ENCODE measurements at regions not wholly inside any gene's neighbourhood (a gene's known extent, or its start where the extent isn't known, plus 50 kb on each side); places are given as distances from the start of the nearest gene placed in this dataset.
A peak's percentile ranks its signal among the peaks of the same experiment; 100 is the strongest.

GRCh38 chr18:69109686-69110085 lies 291.0 kb upstream of the DOK6 start:
- no peak for DNase-seq

GRCh38 chr18:69120833-69121232 lies 279.9 kb upstream of the DOK6 start:
- DNase-seq = no peak

- DNase-seq = no peak
Observed at GRCh38 chr18:69123421-69123820, 277.3 kb upstream of the DOK6 start.

- DNase-seq = no peak
Observed at GRCh38 chr18:69127873-69128500, 272.7 kb upstream of the DOK6 start.

- no peak for DNase-seq
Observed at GRCh38 chr18:69128566-69128965, 272.1 kb upstream of the DOK6 start.

GRCh38 chr18:69128978-69129377 lies 271.7 kb upstream of the DOK6 start:
- DNase-seq = no peak

- no peak for DNase-seq
Observed at GRCh38 chr18:69138088-69138487, 262.6 kb upstream of the DOK6 start.

- no peak for DNase-seq
Observed at GRCh38 chr18:69143084-69143483, 257.6 kb upstream of the DOK6 start.

GRCh38 chr18:69152436-69152835 lies 248.3 kb upstream of the DOK6 start:
- DNase-seq = no peak

- no peak for DNase-seq
Observed at GRCh38 chr18:69157906-69158305, 242.8 kb upstream of the DOK6 start.

GRCh38 chr18:69158944-69159343 lies 241.7 kb upstream of the DOK6 start:
- peak; percentile 39 for DNase-seq

GRCh38 chr18:69161383-69162028 lies 239.2 kb upstream of the DOK6 start:
- no peak for DNase-seq

GRCh38 chr18:69162649-69163048 lies 238.0 kb upstream of the DOK6 start:
- no peak for DNase-seq

- DNase-seq = no peak
Observed at GRCh38 chr18:69172046-69172445, 228.6 kb upstream of the DOK6 start.

GRCh38 chr18:69175681-69176080 lies 225.0 kb upstream of the DOK6 start:
- no peak for DNase-seq

- no peak for DNase-seq
Observed at GRCh38 chr18:69176741-69177140, 223.9 kb upstream of the DOK6 start.

- no peak for DNase-seq
Observed at GRCh38 chr18:69177702-69178101, 223.0 kb upstream of the DOK6 start.

- no peak for DNase-seq
Observed at GRCh38 chr18:69186162-69186561, 214.5 kb upstream of the DOK6 start.

GRCh38 chr18:69196336-69196735 lies 204.4 kb upstream of the DOK6 start:
- no peak for DNase-seq

GRCh38 chr18:69205925-69206324 lies 194.8 kb upstream of the DOK6 start:
- DNase-seq = no peak

GRCh38 chr18:69208545-69208944 lies 192.1 kb upstream of the DOK6 start:
- DNase-seq = no peak

- no peak for DNase-seq
Observed at GRCh38 chr18:69209761-69210160, 190.9 kb upstream of the DOK6 start.

- DNase-seq = no peak
Observed at GRCh38 chr18:69213842-69214241, 186.8 kb upstream of the DOK6 start.

- DNase-seq = no peak
Observed at GRCh38 chr18:69215161-69215560, 185.5 kb upstream of the DOK6 start.

Measured in renal pelvis (tissue), 1 donor.